ENCODE measurements at regions not wholly inside any gene's neighbourhood (a gene's known extent, or its start where the extent isn't known, plus 50 kb on each side); places are given as distances from the start of the nearest gene placed in this dataset.

GRCh38 chr3:34619990-34620389, 821.6 kb downstream of the PDCD6IP start:
- no peak for TF ChIP-seq GATA1 (IDR thresholded peaks at IDR 0.05; ENCODE audit: low read depth, low read length)
- TF ChIP-seq POLR2A (IDR thresholded peaks at IDR 0.05; ENCODE audit: low read length), result no peak

DNA sequence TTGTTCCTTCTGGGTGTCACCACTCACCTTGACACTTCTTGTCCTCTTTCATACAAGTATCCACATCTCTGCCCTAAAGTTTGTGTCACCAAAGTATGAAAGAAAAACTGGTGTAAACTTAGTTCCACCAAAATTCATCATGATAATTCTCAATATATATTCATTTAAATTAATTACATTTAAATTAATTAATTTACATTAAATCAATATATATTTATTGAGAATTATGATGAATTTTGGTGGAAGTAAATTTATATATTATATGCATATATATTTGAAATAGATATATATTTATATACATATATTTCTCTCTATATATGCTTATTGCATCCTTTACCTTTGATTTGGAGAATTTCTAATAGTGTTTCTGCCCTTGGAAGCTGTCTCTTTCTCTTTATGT, 828.3 kb downstream of the PDCD6IP start:
- TF ChIP-seq POLR2A (IDR thresholded peaks at IDR 0.05; ENCODE audit: low read length), result no peak
- no peak for TF ChIP-seq GATA1 (IDR thresholded peaks at IDR 0.05; ENCODE audit: low read depth, low read length)

More at GRCh38 chr3:34619990-34620389, 821.6 kb downstream of the PDCD6IP start:
- no peak for DNase-seq

DNA sequence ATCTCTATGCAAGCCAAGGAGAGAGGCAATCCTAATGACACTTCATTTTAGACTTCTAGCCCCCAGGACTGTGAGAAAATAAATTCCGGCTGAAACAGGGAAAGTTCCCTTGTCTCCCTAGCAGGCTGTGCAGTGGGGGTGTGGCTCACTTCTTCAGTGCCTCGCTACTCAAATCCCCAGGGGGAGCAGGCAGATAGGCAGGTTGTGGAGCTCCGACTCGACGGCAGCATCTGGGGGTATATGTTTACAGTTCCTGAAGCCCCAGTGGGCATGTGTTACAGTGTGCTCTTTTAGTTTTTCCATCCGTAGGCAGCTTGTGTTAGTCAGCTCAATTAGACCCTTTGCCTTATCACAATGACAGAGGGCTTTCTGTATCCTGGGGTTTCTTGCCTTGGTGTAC, 836.5 kb downstream of the PDCD6IP start:
- TF ChIP-seq POLR2A (IDR thresholded peaks at IDR 0.05; ENCODE audit: low read length) (no peak), GATA1 (IDR thresholded peaks at IDR 0.05; ENCODE audit: low read depth, low read length) (no peak)

More for the DNA sequence above, 828.3 kb downstream of the PDCD6IP start:
- no peak for DNase-seq

DNA sequence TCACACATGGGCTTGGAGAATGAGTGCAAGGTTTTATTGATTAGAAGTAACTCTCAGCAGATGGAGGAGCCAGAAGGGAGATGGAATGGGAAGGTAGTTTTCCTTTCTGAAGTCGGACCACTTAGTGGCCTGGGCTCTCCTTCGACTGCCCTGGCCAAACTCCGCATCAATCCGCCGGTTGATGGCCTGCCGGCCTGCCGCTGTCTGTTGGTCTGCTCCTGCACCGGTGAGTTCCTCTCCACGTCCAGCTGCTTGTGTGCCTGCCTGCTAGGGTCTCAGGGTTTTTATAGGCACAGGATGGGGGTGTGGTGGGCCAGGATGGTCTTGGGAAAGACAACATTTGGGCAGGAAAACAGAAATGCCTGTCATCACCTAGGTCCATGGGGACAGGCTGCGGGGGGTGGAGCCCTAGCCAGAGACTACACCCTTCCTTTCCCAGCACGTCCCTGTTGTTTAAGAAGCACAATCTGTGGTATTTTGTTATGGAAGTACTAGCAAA, 837.0 kb downstream of the PDCD6IP start:
- TF ChIP-seq POLR2A (IDR thresholded peaks at IDR 0.05; ENCODE audit: low read length), result no peak
- no peak for TF ChIP-seq GATA1 (IDR thresholded peaks at IDR 0.05; ENCODE audit: low read depth, low read length)

More for the DNA sequence above, 836.5 kb downstream of the PDCD6IP start:
- DNase-seq, result no peak

GRCh38 chr3:34646911-34647460, 848.6 kb downstream of the PDCD6IP start:
- TF ChIP-seq GATA1 (IDR thresholded peaks at IDR 0.05; ENCODE audit: low read depth, low read length) (no peak), POLR2A (IDR thresholded peaks at IDR 0.05; ENCODE audit: low read length) (no peak)
- no peak for DNase-seq

More for the DNA sequence above, 837.0 kb downstream of the PDCD6IP start:
- no peak for DNase-seq

GRCh38 chr3:34650131-34650530, 851.7 kb downstream of the PDCD6IP start:
- no peak for TF ChIP-seq POLR2A (IDR thresholded peaks at IDR 0.05; ENCODE audit: low read length)
- no peak for TF ChIP-seq GATA1 (IDR thresholded peaks at IDR 0.05; ENCODE audit: low read depth, low read length)
- no peak for DNase-seq

DNA sequence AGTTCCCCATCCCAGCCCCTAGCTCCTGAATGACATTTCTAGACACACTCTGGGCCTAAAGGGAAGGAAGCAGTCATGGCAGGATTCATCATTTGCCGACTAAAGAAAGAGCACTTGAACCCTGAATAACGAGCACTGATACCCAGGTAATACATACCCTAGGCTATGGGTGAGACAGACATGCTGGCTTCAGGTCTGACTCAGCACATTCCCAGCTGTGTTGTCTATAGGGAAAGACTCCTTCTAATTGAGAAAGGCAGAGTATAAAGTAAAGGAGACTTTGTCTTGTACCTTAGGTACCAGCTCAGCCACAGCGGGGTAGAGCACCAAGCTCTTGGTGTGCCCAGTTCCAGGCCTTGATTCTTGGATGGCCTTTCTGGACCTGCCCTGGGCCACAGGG, 870.5 kb downstream of the PDCD6IP start:
- TF ChIP-seq GATA1 (IDR thresholded peaks at IDR 0.05; ENCODE audit: low read depth, low read length), result no peak
- no peak for TF ChIP-seq POLR2A (IDR thresholded peaks at IDR 0.05; ENCODE audit: low read length)
- DNase-seq, result no peak

GRCh38 chr3:34669490-34669889, 871.1 kb downstream of the PDCD6IP start:
- peak in 1 of 2 experiments; percentile 22 for DNase-seq
- TF ChIP-seq POLR2A (IDR thresholded peaks at IDR 0.05; ENCODE audit: low read length) (no peak), GATA1 (IDR thresholded peaks at IDR 0.05; ENCODE audit: low read depth, low read length) (no peak)

DNA sequence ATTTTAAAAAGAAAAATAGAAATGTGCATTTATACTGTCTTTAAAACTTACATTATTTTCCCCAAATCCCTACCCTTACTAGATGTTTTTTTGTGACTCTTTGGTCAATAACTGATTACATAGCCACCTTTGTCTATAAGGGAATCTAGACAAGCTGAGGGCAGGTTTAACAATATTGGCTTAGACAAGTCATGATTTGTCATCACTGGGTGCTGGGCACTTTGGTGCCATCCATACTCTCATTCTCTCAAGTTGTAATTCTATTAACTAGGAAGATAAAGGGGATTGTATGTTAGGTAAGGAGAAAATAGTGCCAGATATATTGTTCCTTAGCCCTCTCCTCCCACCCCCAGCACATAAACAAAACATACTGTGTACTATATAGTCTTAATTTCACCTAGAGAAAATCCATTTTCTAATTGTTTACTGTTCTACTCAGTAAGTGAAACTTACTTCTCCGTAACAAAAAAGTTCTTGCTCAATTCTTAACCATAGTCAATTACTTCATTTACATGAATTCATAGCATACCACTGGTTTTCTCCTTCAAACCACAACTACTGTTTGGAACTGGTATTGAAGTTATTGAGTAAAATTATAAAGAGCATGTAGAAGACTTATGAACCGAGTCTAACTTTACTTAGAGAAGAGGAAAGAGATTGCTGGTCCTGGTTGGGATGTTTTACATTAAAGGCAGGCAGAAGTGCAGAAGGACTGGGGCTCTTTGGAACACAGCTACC, 877.1 kb downstream of the PDCD6IP start:
- DNase-seq, result no peak
- TF ChIP-seq POLR2A (IDR thresholded peaks at IDR 0.05; ENCODE audit: low read length), result no peak
- no peak for TF ChIP-seq GATA1 (IDR thresholded peaks at IDR 0.05; ENCODE audit: low read depth, low read length)

DNA sequence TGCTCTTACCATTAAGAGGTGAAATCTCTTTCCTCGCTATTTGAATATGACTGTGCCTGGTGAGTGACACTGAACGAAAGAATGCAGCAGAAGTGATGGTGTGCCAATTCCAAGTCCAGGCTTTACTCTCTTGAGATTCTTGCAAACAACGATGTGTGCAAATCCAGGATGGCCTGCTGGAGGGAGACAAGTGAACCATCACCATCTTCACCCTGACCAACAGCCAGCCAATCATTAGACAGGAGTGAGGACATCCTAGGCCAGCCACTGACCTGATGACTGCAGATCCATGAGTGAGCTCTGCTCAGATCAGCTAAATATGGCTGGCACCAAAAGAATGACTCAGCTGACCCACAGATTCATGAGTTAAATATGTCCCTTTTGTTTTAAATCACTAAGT, 878.0 kb downstream of the PDCD6IP start:
- TF ChIP-seq POLR2A (IDR thresholded peaks at IDR 0.05; ENCODE audit: low read length) (no peak), GATA1 (IDR thresholded peaks at IDR 0.05; ENCODE audit: low read depth, low read length) (no peak)
- DNase-seq, result no peak

- no peak for TF ChIP-seq POLR2A (IDR thresholded peaks at IDR 0.05; ENCODE audit: low read length)
- no peak for TF ChIP-seq GATA1 (IDR thresholded peaks at IDR 0.05; ENCODE audit: low read depth, low read length)
- DNase-seq, result peak; percentile 17 to 22
These were observed 880.1 kb downstream of the PDCD6IP start for GRCh38 chr3:34678575-34678974.

DNA sequence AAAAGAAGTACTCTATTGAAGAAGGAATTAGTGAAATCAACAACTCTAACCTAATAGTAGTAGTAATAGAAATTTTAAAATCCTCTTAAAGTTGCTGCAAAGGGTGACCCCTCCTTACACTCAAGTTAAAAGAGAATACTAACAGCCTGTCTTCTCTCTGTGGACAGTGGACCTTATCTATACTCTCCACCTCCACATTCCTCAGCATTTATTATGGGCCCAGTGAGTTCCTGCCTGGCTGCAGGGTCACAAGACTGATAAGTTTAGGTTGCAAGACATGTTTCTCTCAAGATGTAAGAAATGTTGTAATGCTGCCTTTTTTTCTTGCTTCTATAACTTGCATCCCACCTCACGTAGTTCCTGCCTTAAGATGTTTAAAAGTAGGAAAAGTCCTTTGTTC, 880.6 kb downstream of the PDCD6IP start:
- DNase-seq, result peak; percentile 54 to 86

DNA sequence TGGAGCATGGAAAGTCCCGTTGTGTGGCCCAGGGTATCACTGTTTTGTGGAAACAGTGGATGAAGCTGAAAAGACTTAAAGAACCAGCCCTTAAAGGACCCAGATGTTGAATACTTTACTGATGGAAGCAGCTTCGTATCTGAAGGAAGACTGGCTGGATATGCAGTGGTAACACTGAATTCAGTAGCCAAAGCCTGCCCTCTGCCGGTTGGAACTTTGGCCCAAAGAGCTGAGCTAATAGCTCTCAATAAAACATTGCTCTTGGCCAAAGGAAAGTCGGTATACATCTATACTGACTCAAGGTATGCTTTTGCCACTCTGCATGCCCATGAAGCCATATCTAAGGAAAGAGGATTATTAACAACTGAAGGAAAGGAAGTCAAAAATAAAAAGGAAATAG, 885.4 kb downstream of the PDCD6IP start:
- TF ChIP-seq POLR2A (IDR thresholded peaks at IDR 0.05; ENCODE audit: low read length), result no peak
- no peak for TF ChIP-seq GATA1 (IDR thresholded peaks at IDR 0.05; ENCODE audit: low read depth, low read length)
- DNase-seq, result peak; percentile 51 to 58

GRCh38 chr3:34686541-34686940, 888.1 kb downstream of the PDCD6IP start:
- DNase-seq, result no peak
- no peak for TF ChIP-seq GATA1 (IDR thresholded peaks at IDR 0.05; ENCODE audit: low read depth, low read length)
- TF ChIP-seq POLR2A (IDR thresholded peaks at IDR 0.05; ENCODE audit: low read length), result no peak

GRCh38 chr3:34687671-34688070, 889.2 kb downstream of the PDCD6IP start:
- no peak for DNase-seq
- TF ChIP-seq POLR2A (IDR thresholded peaks at IDR 0.05; ENCODE audit: low read length), result no peak
- TF ChIP-seq GATA1 (IDR thresholded peaks at IDR 0.05; ENCODE audit: low read depth, low read length), result no peak
